Heart left ventricle (tissue), 16 donors: ENCODE measurements at regions not wholly inside any gene's neighbourhood (a gene's known extent, or its start where the extent isn't known, plus 50 kb on each side); places are given as distances from the start of the nearest gene placed in this dataset.

Experiments
- ATAC-seq, 4 donors: fragments of 200-7000 bp; cut with Tn5 transposase; one replicate each; pipeline ENCODE4 v1.9.1; 2020 to 2022; ENCODE audit warnings: moderate library complexity in 4 of 4, mild to moderate bottlenecking in 3 of 4, moderate number of reproducible peaks in 1 of 4
- DNase-seq, 5 donors: peaks; one replicate each; pipeline ENCODE4 v3.0.0-alpha.2; 2020
- H3K27ac ChIP-seq, 12 donors: fragments of 200-600 bp; sonication (generic) in 4 of 12; one replicate each; pipeline versions ENCODE4 v1.5.0 to v1.8.0; 2016 to 2022; ENCODE audit warnings: mild to moderate bottlenecking in 2 of 12
- H3K27me3 ChIP-seq, 9 donors: fragments of 200-600 bp; sonication (generic) in 2 of 9; one replicate each; pipeline versions ENCODE4 v1.5.1 to v1.8.0; 2016 to 2022; ENCODE audit warnings: mild to moderate bottlenecking in 3 of 9
- H3K36me3 ChIP-seq, 9 donors: fragments of 200-600 bp; sonication (generic) in 2 of 9; one replicate each; pipeline versions ENCODE4 v1.5.0 to v1.8.0; 2018 to 2022; ENCODE audit warnings: mild to moderate bottlenecking in 2 of 9
- H3K4me1 ChIP-seq, 12 donors: fragments of 200-600 bp; sonication (generic) in 4 of 12; one replicate each; pipeline versions ENCODE4 v1.5.0 to v1.8.0; 2016 to 2022; ENCODE audit warnings: mild to moderate bottlenecking in 3 of 12
- H3K4me3 ChIP-seq, 12 donors: fragments of 200-600 bp; sonication (generic) in 4 of 12; one replicate each; pipeline versions ENCODE4 v1.5.0 to v1.8.0; 2017 to 2022; ENCODE audit warnings: mild to moderate bottlenecking in 9 of 12, moderate library complexity in 4 of 12
- H3K9me3 ChIP-seq, 12 donors: fragments of 200-600 bp; sonication (generic) in 4 of 12; one replicate each; pipeline versions ENCODE4 v1.5.0 to v1.8.0; 2016 to 2022; ENCODE audit warnings: mild to moderate bottlenecking in 1 of 12
- CTCF ChIP-seq, 12 donors: fragments of 200-600 bp; sonication (generic) in 4 of 12; IDR thresholded peaks; one replicate each; pipeline versions ENCODE4 v1.5.0 to v1.8.0; 2018 to 2022; ENCODE audit warnings: antibody characterized with exemption in 12 of 12, mild to moderate bottlenecking in 5 of 12
- POLR2A ChIP-seq, 2 donors: fragments of 450-650 bp; IDR thresholded peaks; one replicate each; pipeline ENCODE4 v1.6.1; 2017; ENCODE audit warnings: antibody characterized with exemption in 2 of 2, mild to moderate bottlenecking in 2 of 2, moderate library complexity in 2 of 2
- WGBS, 4 donors: extraction: QIAGEN DNeasy Blood & Tissue Kit in 2 of 4; methylation state at CpG; one replicate each; pipeline versions ENCODE4 v1.1.5 to v1.1.7; 2013 to 2018; 5-methylcytosine and 5-hydroxymethylcytosine counted together
- intact Hi-C, 10 donors: fragments of 100-400 bp; cut with DNase I; formaldehyde crosslinking; loops; one replicate each; pipeline versions ENCODE4 v1.11.1 to v1.14.2; 2022
- donor health status: ischemic (EF 13 %, LVEDD 7.1; RV severe dilation, severe dysfunction).
- donor health status: healthy with polysubstance abuse.
- donor health status: DM: no; HTN: yes; CAD: no.
- donor health status: DM: no; HTN: no; CAD: no.
- donor health status: ischemic (EF 25% LVEDD 6.9; RV normal size, moderate dysfunction).
- donor health status: ischemic (EF 25% LVEDD 5.7; RV mildly dilated, moderate dysfunction).
- donor health status: healthy.
- donor health status: DM: yes; HTN: yes; CAD: no.
- donor health status: ischemic (EF 35%, LVEDD 5.7; RV mildly dilated, moderate dysfunction).
- donor health status: nonischemic (EF 11% LVEDD 7.7; RV severe dilation, severe dysfunction).
- donor health status: DM: yes; HTN: yes; CAD: no.
- donor health status: PGD.
- donor health status: ischemic (EF 29% LVEDD 5.4; RV normal size, mild dysfunction).
- donor health status: nonischemic (EF 23%, LVEDD 6.1; RV moderate dilation, normal function).

- no peak for ATAC-seq
- TF ChIP-seq POLR2A (IDR thresholded peaks at IDR 0.05) (no peak), CTCF (IDR thresholded peaks at IDR 0.05) (no peak)
- intact Hi-C loops, result no loop called here
Observed at GRCh38 chr7:96530786-96531185, 178.9 kb downstream of the SEM1 start.

GRCh38 chr7:96527133-96527827 lies 182.4 kb downstream of the SEM1 start:
- ATAC-seq, result no peak
- 71 to 78% (median 77%) methylated on average over 9 of the region's 9 CpGs for WGBS, 4 donors

More at GRCh38 chr7:96530786-96531185, 178.9 kb downstream of the SEM1 start:
- Histone ChIP-seq H3K27ac (no peak overlapping the region), H3K4me3 (no peak overlapping the region), H3K27me3 (peaks cover 0 to 4% (median 0%) of the 10 kb centered on the region in 9 donors), H3K9me3 (no peaks in the 10 kb centered on the region), H3K36me3 (no peaks in the 10 kb centered on the region), H3K4me1 (no peaks in the 10 kb centered on the region)
- 94 to 98% (median 97%) methylated on average over 1 of the region's 1 CpG for WGBS, 4 donors
- DNase-seq, result no peak

GRCh38 chr7:96526496-96526895 lies 183.2 kb downstream of the SEM1 start:
- Histone ChIP-seq H3K4me3 (no peak overlapping the region), H3K4me1 (no peaks in the 10 kb centered on the region), H3K27me3 (peaks cover 0 to 4% (median 0%) of the 10 kb centered on the region in 9 donors), H3K36me3 (no peaks in the 10 kb centered on the region), H3K27ac (no peak overlapping the region), H3K9me3 (no peaks in the 10 kb centered on the region)
- intact Hi-C loops, result no loop called here
- DNase-seq (no peak), ATAC-seq (no peak)
- 40 to 57% (median 51%) methylated on average over 1 of the region's 1 CpG for WGBS, 4 donors
- TF ChIP-seq CTCF (IDR thresholded peaks at IDR 0.05) (no peak), POLR2A (IDR thresholded peaks at IDR 0.05) (no peak)

More at GRCh38 chr7:96527133-96527827, 182.4 kb downstream of the SEM1 start:
- Histone ChIP-seq H3K9me3 (no peaks in the 10 kb centered on the region), H3K4me3 (no peak overlapping the region), H3K27ac (no peak overlapping the region), H3K4me1 (no peaks in the 10 kb centered on the region), H3K36me3 (no peaks in the 10 kb centered on the region), H3K27me3 (peaks cover 0 to 4% (median 0%) of the 10 kb centered on the region in 9 donors)
- no peak for DNase-seq
- TF ChIP-seq CTCF (IDR thresholded peaks at IDR 0.05) (no peak), POLR2A (IDR thresholded peaks at IDR 0.05) (no peak)
- intact Hi-C loops, result no loop called here

- Histone ChIP-seq H3K4me3 (no peak overlapping the region), H3K27me3 (no peaks in the 10 kb centered on the region), H3K36me3 (no peaks in the 10 kb centered on the region), H3K27ac (peak overlapping the region in 1 of 12 donors; percentile 42), H3K4me1 (no peaks in the 10 kb centered on the region), H3K9me3 (peaks cover 0 to 5% (median 0%) of the 10 kb centered on the region in 12 donors)
- WGBS, 4 donors, result 71 to 78% (median 75%) methylated on average over 13 of the region's 13 CpGs
- DNase-seq (peak in 1 of 5 donors; percentile 5), ATAC-seq (no peak)
- intact Hi-C loops, result no loop called here
- TF ChIP-seq POLR2A (IDR thresholded peaks at IDR 0.05) (no peak), CTCF (IDR thresholded peaks at IDR 0.05) (no peak)
Observed at GRCh38 chr7:96521068-96521894, 188.4 kb downstream of the SEM1 start.
